Activated CD4-positive, alpha-beta T cell treated with anti-CD3 and anti-CD28 coated beads, Interleukin-2, amount 10 ng/mL, durations not matched to agents 24 days and 14 days (primary cell): ENCODE measurements at regions not wholly inside any gene's neighbourhood (a gene's known extent, or its start where the extent isn't known, plus 50 kb on each side); places are given as distances from the start of the nearest gene placed in this dataset.
"Not testable (repeated sequence)": the region's sequence is repeated elsewhere in the genome, so short reads cannot be mapped to it uniquely, and the experiment has no call there.

Experiments used
- DNase-seq: peaks from one replicate; pipeline ENCODE4 v3.0.0; 2022
- H3K27ac Mint-ChIP-seq: one replicate; pipeline ENCODE4 v1.8.0; 2022; ENCODE audit warnings: mild to moderate bottlenecking, mixed read lengths
- H3K27me3 Mint-ChIP-seq: one replicate; pipeline ENCODE4 v1.8.0; 2022; ENCODE audit warnings: mixed read lengths
- H3K36me3 Mint-ChIP-seq: one replicate; pipeline ENCODE4 v1.8.0; 2022; ENCODE audit warnings: low read depth, mild to moderate bottlenecking, mixed read lengths
- H3K4me1 Mint-ChIP-seq: one replicate; pipeline ENCODE4 v1.8.0; 2021; ENCODE audit warnings: mixed read lengths
- H3K4me3 Mint-ChIP-seq: one replicate; pipeline ENCODE4 v1.8.0; 2022; ENCODE audit warnings: mild to moderate bottlenecking, moderate library complexity, mixed read lengths
- H3K9me3 Mint-ChIP-seq: one replicate; pipeline ENCODE4 v1.8.0; 2021; ENCODE audit warnings: mixed read lengths
- intact Hi-C: fragments of 100-400 bp; cut with micrococcal nuclease; formaldehyde crosslinking; loops from one replicate; pipeline ENCODE4 v1.15.1; 2023

- H3K4me1 Mint-ChIP-seq, result no peaks in the 10 kb centered on the region
Observed at GRCh38 chr12:25615119-25615518, 62.0 kb upstream of the LMNTD1 start.

GRCh38 chr12:25616286-25616685 is 63.2 kb upstream of the LMNTD1 start:
- Mint-ChIP-seq H3K4me1 (no peaks in the 10 kb centered on the region), H3K4me3 (no peak overlapping the region), H3K36me3 (no peaks in the 10 kb centered on the region), H3K27ac (no peak overlapping the region), H3K9me3 (peaks cover 7% of the 10 kb centered on the region), H3K27me3 (peaks cover 13% of the 10 kb centered on the region)
- no peak for DNase-seq
- intact Hi-C loops, result no loop called here

More at GRCh38 chr12:25615119-25615518, 62.0 kb upstream of the LMNTD1 start:
- DNase-seq, result no peak
- no peaks in the 10 kb centered on the region for H3K36me3 Mint-ChIP-seq
- H3K27ac Mint-ChIP-seq, result no peak overlapping the region
- intact Hi-C loops, result no loop called here
- H3K27me3 Mint-ChIP-seq, result peaks cover 12% of the 10 kb centered on the region
- peaks cover 16% of the 10 kb centered on the region for H3K9me3 Mint-ChIP-seq
- H3K4me3 Mint-ChIP-seq, result no peak overlapping the region

GRCh38 chr12:25617991-25618390 is 64.9 kb upstream of the LMNTD1 start:
- intact Hi-C loops, result no loop called here
- H3K27me3 Mint-ChIP-seq, result peaks cover 13% of the 10 kb centered on the region
- DNase-seq, result no peak
- H3K4me3 Mint-ChIP-seq, result no peak overlapping the region
- H3K27ac Mint-ChIP-seq, result no peak overlapping the region
- H3K4me1 Mint-ChIP-seq, result no peaks in the 10 kb centered on the region
- H3K9me3 Mint-ChIP-seq, result peaks cover 4% of the 10 kb centered on the region
- no peaks in the 10 kb centered on the region for H3K36me3 Mint-ChIP-seq

GRCh38 chr12:25623816-25624215 is 70.7 kb upstream of the LMNTD1 start:
- Mint-ChIP-seq H3K4me1 (no peaks in the 10 kb centered on the region), H3K27ac (no peak overlapping the region), H3K27me3 (peaks cover 5% of the 10 kb centered on the region), H3K36me3 (no peaks in the 10 kb centered on the region), H3K9me3 (no peaks in the 10 kb centered on the region), H3K4me3 (no peak overlapping the region)
- intact Hi-C loops, result no loop called here
- DNase-seq, result no peak

GRCh38 chr12:25625146-25625545 is 72.1 kb upstream of the LMNTD1 start:
- intact Hi-C loops, result no loop called here
- no peak overlapping the region for H3K4me3 Mint-ChIP-seq
- H3K36me3 Mint-ChIP-seq, result no peaks in the 10 kb centered on the region
- peaks cover 6% of the 10 kb centered on the region for H3K9me3 Mint-ChIP-seq
- no peak overlapping the region for H3K27ac Mint-ChIP-seq
- DNase-seq, result no peak
- H3K27me3 Mint-ChIP-seq, result peaks cover 5% of the 10 kb centered on the region
- no peaks in the 10 kb centered on the region for H3K4me1 Mint-ChIP-seq

GRCh38 chr12:25629341-25629740 is 76.3 kb upstream of the LMNTD1 start:
- H3K4me1 Mint-ChIP-seq, result peaks cover 7% of the 10 kb centered on the region
- H3K27ac Mint-ChIP-seq, result no peak overlapping the region
- peaks cover 27% of the 10 kb centered on the region for H3K9me3 Mint-ChIP-seq
- no peak overlapping the region for H3K4me3 Mint-ChIP-seq
- H3K36me3 Mint-ChIP-seq, result no peaks in the 10 kb centered on the region
- H3K27me3 Mint-ChIP-seq, result no peaks in the 10 kb centered on the region
- no peak for DNase-seq
- intact Hi-C loops, result no loop called here

- H3K4me1 Mint-ChIP-seq, H3K4me3 Mint-ChIP-seq, H3K27ac Mint-ChIP-seq, H3K27me3 Mint-ChIP-seq, DNase-seq, intact Hi-C loops, H3K36me3 Mint-ChIP-seq: not testable (repeated sequence)
- H3K9me3 Mint-ChIP-seq, result peaks cover 32% of the 10 kb centered on the region
Observed at GRCh38 chr12:25630735-25631515, 77.8 kb upstream of the LMNTD1 start.

GRCh38 chr12:25633149-25633548 is 80.1 kb upstream of the LMNTD1 start:
- DNase-seq, intact Hi-C loops, H3K27ac Mint-ChIP-seq, H3K4me1 Mint-ChIP-seq, H3K4me3 Mint-ChIP-seq, H3K36me3 Mint-ChIP-seq, H3K27me3 Mint-ChIP-seq: not testable (repeated sequence)
- H3K9me3 Mint-ChIP-seq, result peaks cover 36% of the 10 kb centered on the region

GRCh38 chr12:25637752-25638151 is 84.7 kb upstream of the LMNTD1 start:
- Mint-ChIP-seq H3K4me1 (peaks cover 7% of the 10 kb centered on the region), H3K4me3 (no peak overlapping the region), H3K27ac (no peak overlapping the region), H3K9me3 (peaks cover 25% of the 10 kb centered on the region), H3K27me3 (peaks cover 7% of the 10 kb centered on the region), H3K36me3 (no peaks in the 10 kb centered on the region)
- intact Hi-C loops, result no loop called here
- no peak for DNase-seq

GRCh38 chr12:25639406-25639805 is 86.3 kb upstream of the LMNTD1 start:
- no peak overlapping the region for H3K27ac Mint-ChIP-seq
- H3K27me3 Mint-ChIP-seq, result peaks cover 7% of the 10 kb centered on the region
- no peak overlapping the region for H3K4me3 Mint-ChIP-seq
- H3K36me3 Mint-ChIP-seq, result no peaks in the 10 kb centered on the region
- no peak for DNase-seq
- H3K9me3 Mint-ChIP-seq, result peaks cover 12% of the 10 kb centered on the region
- intact Hi-C loops, result no loop called here
- no peaks in the 10 kb centered on the region for H3K4me1 Mint-ChIP-seq

- Mint-ChIP-seq H3K27me3 (no peaks in the 10 kb centered on the region), H3K9me3 (no peaks in the 10 kb centered on the region), H3K36me3 (no peaks in the 10 kb centered on the region), H3K4me1 (no peaks in the 10 kb centered on the region), H3K27ac (no peak overlapping the region), H3K4me3 (no peak overlapping the region)
- no peak for DNase-seq
- intact Hi-C loops, result no loop called here
Observed at GRCh38 chr12:25644979-25645378, 91.9 kb upstream of the LMNTD1 start.

GRCh38 chr12:25645427-25645826 is 92.3 kb upstream of the LMNTD1 start:
- H3K9me3 Mint-ChIP-seq, result no peaks in the 10 kb centered on the region
- H3K4me3 Mint-ChIP-seq, result no peak overlapping the region
- intact Hi-C loops, result no loop called here
- no peaks in the 10 kb centered on the region for H3K27me3 Mint-ChIP-seq
- no peaks in the 10 kb centered on the region for H3K4me1 Mint-ChIP-seq
- DNase-seq, result no peak
- no peak overlapping the region for H3K27ac Mint-ChIP-seq
- H3K36me3 Mint-ChIP-seq, result no peaks in the 10 kb centered on the region

GRCh38 chr12:25651931-25652330 is 98.8 kb upstream of the LMNTD1 start:
- Mint-ChIP-seq H3K27me3 (peaks cover 5% of the 10 kb centered on the region), H3K4me1 (peaks cover 4% of the 10 kb centered on the region), H3K36me3 (no peaks in the 10 kb centered on the region), H3K9me3 (no peaks in the 10 kb centered on the region), H3K27ac (no peak overlapping the region), H3K4me3 (no peak overlapping the region)
- DNase-seq, result no peak
- intact Hi-C loops, result no loop called here

GRCh38 chr12:25652371-25652770 is 99.3 kb upstream of the LMNTD1 start:
- Mint-ChIP-seq H3K4me3 (no peak overlapping the region), H3K4me1 (peaks cover 4% of the 10 kb centered on the region)
- intact Hi-C loops, result no loop called here

More at GRCh38 chr12:25652371-25652770, 99.3 kb upstream of the LMNTD1 start:
- H3K27ac Mint-ChIP-seq, result no peak overlapping the region
- H3K36me3 Mint-ChIP-seq, result no peaks in the 10 kb centered on the region
- no peak for DNase-seq
- peaks cover 5% of the 10 kb centered on the region for H3K27me3 Mint-ChIP-seq
- H3K9me3 Mint-ChIP-seq, result no peaks in the 10 kb centered on the region
